H9 (cell line): ENCODE measurements at regions not wholly inside any gene's neighbourhood (a gene's known extent, or its start where the extent isn't known, plus 50 kb on each side); places are given as distances from the start of the nearest gene placed in this dataset.

Source experiments
- DNase-seq: peaks from one replicate; pipeline ENCODE4 v3.0.0-alpha.2; 2017
- H2AFZ ChIP-seq: one replicate; pipeline ENCODE4 v1.6.1; 2013; ENCODE audit warnings: mild to moderate bottlenecking, low read length, control low read depth, moderate library complexity
- H2AK5ac ChIP-seq: 2 replicates; pipeline ENCODE4 v1.6.1; 2013; ENCODE audit warnings: low read length, control low read depth, mixed read lengths; ENCODE audit not compliant: insufficient read length
- H2BK120ac ChIP-seq: one replicate; pipeline ENCODE4 v1.6.1; 2013; ENCODE audit warnings: low read depth, mild to moderate bottlenecking, low read length, control low read depth, inconsistent platforms; ENCODE audit not compliant: poor library complexity, severe bottlenecking
- H2BK12ac ChIP-seq: 2 replicates; pipeline ENCODE4 v1.6.1; 2013; ENCODE audit warnings: low read length, control low read depth, mixed read lengths, low read depth; ENCODE audit not compliant: insufficient read length
- H2BK15ac ChIP-seq: 2 replicates; pipeline ENCODE4 v1.6.1; 2013; ENCODE audit warnings: low read depth, low read length, control low read depth
- H2BK20ac ChIP-seq: one replicate; pipeline ENCODE4 v1.6.1; 2013; ENCODE audit warnings: low read depth, mild to moderate bottlenecking, low read length, control low read depth, inconsistent platforms; ENCODE audit not compliant: poor library complexity, severe bottlenecking
- H2BK5ac ChIP-seq: 2 replicates; pipeline ENCODE4 v1.6.1; 2013; ENCODE audit warnings: low read length, control low read depth, mixed read lengths; ENCODE audit not compliant: insufficient read length
- H3K14ac ChIP-seq: 2 replicates; pipeline ENCODE4 v1.6.1; 2013; ENCODE audit warnings: low read length, control low read depth; ENCODE audit not compliant: insufficient read depth
- H3K18ac ChIP-seq: 2 replicates; pipeline ENCODE4 v1.6.1; 2013; ENCODE audit warnings: low read depth, mild to moderate bottlenecking, mixed read lengths, low read length, control low read depth; ENCODE audit not compliant: insufficient read length
- H3K23ac ChIP-seq: 2 replicates; pipeline ENCODE4 v1.6.1; 2013; ENCODE audit warnings: low read length, control low read depth, mixed read lengths, low read depth; ENCODE audit not compliant: insufficient read length
- H3K23me2 ChIP-seq: 2 replicates; pipeline ENCODE4 v1.6.1; 2013; ENCODE audit warnings: low read depth, mild to moderate bottlenecking, mixed read lengths, low read length, control low read depth; ENCODE audit not compliant: insufficient read length, poor library complexity, severe bottlenecking
- H3K27ac ChIP-seq: 2 replicates; pipeline ENCODE4 v1.5.1; 2013; ENCODE audit warnings: low read length, control low read depth, mixed read lengths, low read depth; ENCODE audit not compliant: insufficient read length
- H3K27me3 ChIP-seq: 2 replicates; pipeline ENCODE4 v1.6.1; 2013; ENCODE audit warnings: low read length, control low read depth, inconsistent platforms; ENCODE audit not compliant: insufficient read depth
- H3K4ac ChIP-seq: 2 replicates; pipeline ENCODE4 v1.6.1; 2013; ENCODE audit warnings: low read depth, mild to moderate bottlenecking, control low read depth, inconsistent platforms, low read length, moderate library complexity
- H3K4me1 ChIP-seq: 2 replicates; pipeline ENCODE4 v1.6.1; 2013; ENCODE audit warnings: low read length, control low read depth, inconsistent platforms; ENCODE audit not compliant: insufficient read depth
- H3K4me2 ChIP-seq: 2 replicates; pipeline ENCODE4 v1.6.1; 2013; ENCODE audit warnings: low read length, control low read depth, mixed read lengths; ENCODE audit not compliant: insufficient read length, insufficient read depth
- H3K56ac ChIP-seq: 2 replicates; pipeline ENCODE4 v1.6.1; 2013; ENCODE audit warnings: low read depth, mild to moderate bottlenecking, mixed read lengths, low read length, control low read depth; ENCODE audit not compliant: insufficient read length
- H3K79me1 ChIP-seq: 2 replicates; pipeline ENCODE4 v1.6.1; 2013; ENCODE audit warnings: low read depth, mild to moderate bottlenecking, moderate library complexity, low read length, control low read depth, inconsistent platforms; ENCODE audit not compliant: insufficient read depth, poor library complexity, severe bottlenecking
- H3K79me2 ChIP-seq: 2 replicates; pipeline ENCODE4 v1.6.1; 2013; ENCODE audit warnings: low read length, control low read depth, inconsistent platforms; ENCODE audit not compliant: insufficient read depth
- H3K9ac ChIP-seq: 2 replicates; pipeline ENCODE4 v1.6.1; 2013; ENCODE audit warnings: low read length, control low read depth, mixed read lengths; ENCODE audit not compliant: insufficient read length; ENCODE audit errors: extremely low read depth
- H3K9me3 ChIP-seq: one replicate; pipeline ENCODE4 v1.6.1; 2013; ENCODE audit warnings: low read depth, low read length, inconsistent platforms; ENCODE audit not compliant: control insufficient read depth
- H3T11ph ChIP-seq: one replicate; pipeline ENCODE4 v1.6.1; 2013; ENCODE audit warnings: mild to moderate bottlenecking, low read length, control low read depth, inconsistent platforms
- H4K20me1 ChIP-seq: one replicate; pipeline ENCODE4 v1.6.1; 2013; ENCODE audit not compliant: control insufficient read depth, insufficient read length, insufficient read depth
- H4K5ac ChIP-seq: 2 replicates; pipeline ENCODE4 v1.6.1; 2013; ENCODE audit warnings: low read depth, mild to moderate bottlenecking, mixed read lengths, low read length, control low read depth; ENCODE audit not compliant: insufficient read length
- H4K8ac ChIP-seq: replicated peaks from 2 replicates; pipeline ENCODE4 v1.6.1; 2013; ENCODE audit warnings: low read length, control low read depth, mixed read lengths, low read depth; ENCODE audit not compliant: insufficient read length
- H4K91ac ChIP-seq: 2 replicates; pipeline ENCODE4 v1.6.1; 2013; ENCODE audit warnings: low read depth, mild to moderate bottlenecking, moderate library complexity, mixed read lengths, low read length, control low read depth; ENCODE audit not compliant: insufficient read length
- H3K27ac Mint-ChIP-seq, 3 experiments: 2 replicates in 2 of 3; 3 replicates in 1 of 3; pipeline ENCODE4 v1.8.0; 2020 to 2021; ENCODE audit warnings: mixed read lengths in 3 of 3, mild to moderate bottlenecking in 1 of 3, moderate library complexity in 1 of 3
- H3K27me3 Mint-ChIP-seq: 2 replicates; pipeline ENCODE4 v1.8.0; 2021; ENCODE audit warnings: low read depth, mild to moderate bottlenecking, moderate library complexity, mixed read lengths
- H3K36me3 Mint-ChIP-seq, 3 experiments: 2 replicates in 2 of 3; 3 replicates in 1 of 3; pipeline ENCODE4 v1.8.0; 2020 to 2021; ENCODE audit warnings: low read depth in 3 of 3, mixed read lengths in 3 of 3; ENCODE audit not compliant: insufficient read depth in 1 of 3
- H3K4me1 Mint-ChIP-seq, 2 experiments: 2 replicates each; pipeline ENCODE4 v1.8.0; 2020; ENCODE audit warnings: mixed read lengths in 2 of 2
- H3K4me3 Mint-ChIP-seq, 2 experiments: 2 replicates in 1 of 2; 3 replicates in 1 of 2; pipeline ENCODE4 v1.8.0; 2020 to 2021; ENCODE audit warnings: mild to moderate bottlenecking in 2 of 2, mixed read lengths in 2 of 2, moderate library complexity in 1 of 2
- H3K9me3 Mint-ChIP-seq, 2 experiments: 2 replicates in 1 of 2; 3 replicates in 1 of 2; pipeline ENCODE4 v1.8.0; 2020; ENCODE audit warnings: mild to moderate bottlenecking in 2 of 2, mixed read lengths in 2 of 2, moderate library complexity in 1 of 2
- WGBS: extraction: QIAGEN DNeasy Blood & Tissue Kit; methylation state at CpG from one replicate; pipeline ENCODE4 v1.1.7; 2013; ENCODE audit warnings: missing lambda C conversion rate, low lambda C conversion rate, mixed read lengths; ENCODE audit not compliant: insufficient read length; ENCODE audit errors: extremely low coverage; 5-methylcytosine and 5-hydroxymethylcytosine counted together
- TF ChIP-seq, protein P1 (sequence below): fragments of 200-600 bp; sonication (generic); conservative IDR thresholded peaks from 3 replicates; pipeline ENCODE4 v1.8.0; 2021; ENCODE audit warnings: antibody characterized with exemption, mild to moderate bottlenecking

- peaks cover 0 to 13% of the 10 kb centered on the region in 2 experiments; a peak in 2 of 5 replicates for H3K9me3 Mint-ChIP-seq
- H4K91ac ChIP-seq = no peak overlapping the region
Measured at GRCh38 chr10:10844251-10844650, 173.4 kb upstream of the CELF2 start.

More at GRCh38 chr10:10844251-10844650, 173.4 kb upstream of the CELF2 start:
- H3K14ac ChIP-seq = no peak overlapping the region
- no peak overlapping the region for H3K27ac ChIP-seq
- H2BK5ac ChIP-seq = no peak overlapping the region
- H3K79me1 ChIP-seq = no peaks in the 10 kb centered on the region
- no peak overlapping the region for H4K8ac ChIP-seq
- Mint-ChIP-seq H3K27ac (no peak overlapping the region), H3K4me3 (no peak overlapping the region), H3K4me1 (peaks cover 0 to 3% of the 10 kb centered on the region in 2 experiments; a peak in 1 of 4 replicates), H3K27me3 (no peaks in the 10 kb centered on the region), H3K36me3 (0 out of 7 replicates have a peak, but pooled peaks cover 0 to 7% (median 2%) of the 10 kb centered on the region in 3 experiments)
- H3K79me2 ChIP-seq = no peaks in the 10 kb centered on the region
- H3K23me2 ChIP-seq = no peaks in the 10 kb centered on the region
- no peak overlapping the region for H3K23ac ChIP-seq
- H2AFZ ChIP-seq = no peak overlapping the region
- H2AK5ac ChIP-seq = no peak overlapping the region
- H3K18ac ChIP-seq = no peak overlapping the region
- TF ChIP-seq, protein P1, sequence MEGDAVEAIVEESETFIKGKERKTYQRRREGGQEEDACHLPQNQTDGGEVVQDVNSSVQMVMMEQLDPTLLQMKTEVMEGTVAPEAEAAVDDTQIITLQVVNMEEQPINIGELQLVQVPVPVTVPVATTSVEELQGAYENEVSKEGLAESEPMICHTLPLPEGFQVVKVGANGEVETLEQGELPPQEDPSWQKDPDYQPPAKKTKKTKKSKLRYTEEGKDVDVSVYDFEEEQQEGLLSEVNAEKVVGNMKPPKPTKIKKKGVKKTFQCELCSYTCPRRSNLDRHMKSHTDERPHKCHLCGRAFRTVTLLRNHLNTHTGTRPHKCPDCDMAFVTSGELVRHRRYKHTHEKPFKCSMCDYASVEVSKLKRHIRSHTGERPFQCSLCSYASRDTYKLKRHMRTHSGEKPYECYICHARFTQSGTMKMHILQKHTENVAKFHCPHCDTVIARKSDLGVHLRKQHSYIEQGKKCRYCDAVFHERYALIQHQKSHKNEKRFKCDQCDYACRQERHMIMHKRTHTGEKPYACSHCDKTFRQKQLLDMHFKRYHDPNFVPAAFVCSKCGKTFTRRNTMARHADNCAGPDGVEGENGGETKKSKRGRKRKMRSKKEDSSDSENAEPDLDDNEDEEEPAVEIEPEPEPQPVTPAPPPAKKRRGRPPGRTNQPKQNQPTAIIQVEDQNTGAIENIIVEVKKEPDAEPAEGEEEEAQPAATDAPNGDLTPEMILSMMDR = no peak
- H3K4me1 ChIP-seq = no peaks in the 10 kb centered on the region; the same call in 1 of the 2 replicates
- no peak overlapping the region for H2BK15ac ChIP-seq
- no peak overlapping the region for H2BK20ac ChIP-seq
- no peak overlapping the region for H3K4me2 ChIP-seq
- H2BK12ac ChIP-seq = no peak overlapping the region
- no peaks in the 10 kb centered on the region for H3K9me3 ChIP-seq
- H3K27me3 ChIP-seq = no peaks in the 10 kb centered on the region
- no peak for DNase-seq
- H3K4ac ChIP-seq = no peak overlapping the region
- H3K56ac ChIP-seq = no peak overlapping the region
- no peaks in the 10 kb centered on the region for H4K20me1 ChIP-seq
- H3T11ph ChIP-seq = no peak overlapping the region
- no peak overlapping the region for H4K5ac ChIP-seq
- no peak overlapping the region for H2BK120ac ChIP-seq
- no peak overlapping the region for H3K9ac ChIP-seq
- no CpG with 5 or more reads among the region's 1 CpG for WGBS
